Dedifferentiated amniotic fluid mesenchymal stem cell (primary cell): ENCODE measurements at regions not wholly inside any gene's neighbourhood (a gene's known extent, or its start where the extent isn't known, plus 50 kb on each side); places are given as distances from the start of the nearest gene placed in this dataset.
A peak's percentile ranks its signal among the peaks of the same experiment; 100 is the strongest.
"Not testable (repeated sequence)": the region's sequence is repeated elsewhere in the genome, so short reads cannot be mapped to it uniquely, and the experiment has no call there.

ENCODE experiments used
- DNase-seq: peaks from one replicate; pipeline ENCODE4 v3.0.0-alpha.2; 2016; ENCODE audit errors: extremely low spot score

GRCh38 chr5:126127371-126127770 is 295.8 kb upstream of the GRAMD2B start:
- DNase-seq = not testable (repeated sequence)

- DNase-seq = no peak
These were observed 293.8 kb upstream of the GRAMD2B start for GRCh38 chr5:126129431-126129830.

GRCh38 chr5:126133424-126133823 is 289.8 kb upstream of the GRAMD2B start:
- no peak for DNase-seq

GRCh38 chr5:126137891-126138280 is 285.3 kb upstream of the GRAMD2B start:
- DNase-seq = no peak

- DNase-seq = peak; percentile 70
These were observed 284.8 kb upstream of the GRAMD2B start for GRCh38 chr5:126138281-126138931.

GRCh38 chr5:126139086-126139485 is 284.1 kb upstream of the GRAMD2B start:
- no peak for DNase-seq

- peak; percentile 43 for DNase-seq
These were observed 283.4 kb upstream of the GRAMD2B start for GRCh38 chr5:126139773-126140172.

- DNase-seq = no peak
These were observed 279.6 kb upstream of the GRAMD2B start for GRCh38 chr5:126143622-126144021.

- DNase-seq = not testable (repeated sequence)
These were observed 272.9 kb upstream of the GRAMD2B start for GRCh38 chr5:126150319-126150718.

- not testable (repeated sequence) for DNase-seq
These were observed 267.9 kb upstream of the GRAMD2B start for GRCh38 chr5:126155298-126155697.

- DNase-seq = no peak
These were observed 256.8 kb upstream of the GRAMD2B start for GRCh38 chr5:126166368-126166767.

GRCh38 chr5:126168785-126169184 is 254.4 kb upstream of the GRAMD2B start:
- no peak for DNase-seq

- no peak for DNase-seq
These were observed 251.3 kb upstream of the GRAMD2B start for GRCh38 chr5:126171916-126172315.

- no peak for DNase-seq
These were observed 250.4 kb upstream of the GRAMD2B start for GRCh38 chr5:126172812-126173211.

GRCh38 chr5:126178521-126178920 is 244.7 kb upstream of the GRAMD2B start:
- peak; percentile 71 for DNase-seq

GRCh38 chr5:126182971-126183695 is 240.1 kb upstream of the GRAMD2B start:
- no peak for DNase-seq

GRCh38 chr5:126184474-126184873 is 238.7 kb upstream of the GRAMD2B start:
- DNase-seq = no peak

- DNase-seq = no peak
These were observed 237.0 kb upstream of the GRAMD2B start for GRCh38 chr5:126186210-126186609.

GRCh38 chr5:126188804-126189203 is 234.4 kb upstream of the GRAMD2B start:
- no peak for DNase-seq

- no peak for DNase-seq
These were observed 234.0 kb upstream of the GRAMD2B start for GRCh38 chr5:126189231-126189630.

- no peak for DNase-seq
These were observed 233.3 kb upstream of the GRAMD2B start for GRCh38 chr5:126189862-126190261.

GRCh38 chr5:126192226-126192625 is 231.0 kb upstream of the GRAMD2B start:
- no peak for DNase-seq

- DNase-seq = no peak
These were observed 227.7 kb upstream of the GRAMD2B start for GRCh38 chr5:126195410-126196100.
